Sigmoid colon (tissue), 4 donors: ENCODE measurements at regions not wholly inside any gene's neighbourhood (a gene's known extent, or its start where the extent isn't known, plus 50 kb on each side); places are given as distances from the start of the nearest gene placed in this dataset.

Source experiments
- POLR2A ChIP-seq, 2 donors: fragments of 450-650 bp; IDR thresholded peaks; one replicate each; pipeline ENCODE4 v1.6.1; 2016; ENCODE audit warnings: antibody characterized with exemption in 2 of 2, mild to moderate bottlenecking in 2 of 2, moderate library complexity in 2 of 2
- POLR2AphosphoS5 ChIP-seq, 4 donors: sonication (generic); formaldehyde crosslinking; IDR thresholded peaks; one replicate each; pipeline ENCODE4 v1.6.1; 2017; ENCODE audit warnings: antibody characterized with exemption in 4 of 4
- TF ChIP-seq, protein P1 (sequence below), 4 experiments: fragments of 450-650 bp in 3 of 4; fragments of 200-600 bp in 1 of 4; IDR thresholded peaks; one replicate each; pipeline ENCODE4 v1.5.1; 2016 to 2019; ENCODE audit warnings: antibody characterized with exemption in 4 of 4, mild to moderate bottlenecking in 3 of 4, moderate library complexity in 2 of 4

DNA sequence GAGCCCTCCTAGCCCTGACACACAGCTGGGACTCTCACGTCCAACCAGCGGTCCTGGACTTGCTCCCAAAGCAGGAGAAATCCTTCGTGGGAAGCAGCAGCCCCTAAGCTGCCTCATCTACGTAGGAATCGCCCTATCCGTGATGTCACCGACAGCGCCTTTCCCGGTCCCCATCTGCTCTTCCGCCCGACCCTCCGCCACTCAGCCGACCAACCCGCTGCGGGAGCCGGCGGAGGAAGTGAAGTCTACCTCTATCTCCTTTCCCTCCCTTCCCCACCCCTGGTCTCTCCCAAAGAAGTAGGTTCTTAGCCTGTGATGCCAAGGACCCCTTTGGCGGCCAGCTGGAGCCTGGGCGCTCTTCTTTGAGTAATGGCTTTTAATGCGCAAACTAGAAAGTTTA is 272.1 kb downstream of the FAM72C start:
- TF ChIP-seq POLR2A (IDR thresholded peaks at IDR 0.05) = no peak
- TF ChIP-seq, protein P1, sequence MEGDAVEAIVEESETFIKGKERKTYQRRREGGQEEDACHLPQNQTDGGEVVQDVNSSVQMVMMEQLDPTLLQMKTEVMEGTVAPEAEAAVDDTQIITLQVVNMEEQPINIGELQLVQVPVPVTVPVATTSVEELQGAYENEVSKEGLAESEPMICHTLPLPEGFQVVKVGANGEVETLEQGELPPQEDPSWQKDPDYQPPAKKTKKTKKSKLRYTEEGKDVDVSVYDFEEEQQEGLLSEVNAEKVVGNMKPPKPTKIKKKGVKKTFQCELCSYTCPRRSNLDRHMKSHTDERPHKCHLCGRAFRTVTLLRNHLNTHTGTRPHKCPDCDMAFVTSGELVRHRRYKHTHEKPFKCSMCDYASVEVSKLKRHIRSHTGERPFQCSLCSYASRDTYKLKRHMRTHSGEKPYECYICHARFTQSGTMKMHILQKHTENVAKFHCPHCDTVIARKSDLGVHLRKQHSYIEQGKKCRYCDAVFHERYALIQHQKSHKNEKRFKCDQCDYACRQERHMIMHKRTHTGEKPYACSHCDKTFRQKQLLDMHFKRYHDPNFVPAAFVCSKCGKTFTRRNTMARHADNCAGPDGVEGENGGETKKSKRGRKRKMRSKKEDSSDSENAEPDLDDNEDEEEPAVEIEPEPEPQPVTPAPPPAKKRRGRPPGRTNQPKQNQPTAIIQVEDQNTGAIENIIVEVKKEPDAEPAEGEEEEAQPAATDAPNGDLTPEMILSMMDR (IDR thresholded peaks at IDR 0.05) = no peak
- no peak for TF ChIP-seq POLR2AphosphoS5 (IDR thresholded peaks at IDR 0.05)
